SU-DHL-6 (cell line): ENCODE measurements at regions not wholly inside any gene's neighbourhood (a gene's known extent, or its start where the extent isn't known, plus 50 kb on each side); places are given as distances from the start of the nearest gene placed in this dataset.

ENCODE experiments used
- H2AFZ ChIP-seq: fragments of 200-600 bp; sonication (generic); 2 replicates; pipeline ENCODE4 v1.6.1; 2014; ENCODE audit warnings: low read depth, mild to moderate bottlenecking, moderate library complexity, mixed read lengths, antibody characterized with exemption, low read length; ENCODE audit not compliant: severe bottlenecking
- H3F3A ChIP-seq: fragments of 200-600 bp; shearing (Covaris generic); 2 replicates; pipeline ENCODE4 v1.6.0; 2016; ENCODE audit warnings: antibody characterized with exemption, mild to moderate bottlenecking; ENCODE audit not compliant: insufficient read depth
- H3K27ac ChIP-seq: fragments of 200-600 bp; sonication (generic); 2 replicates; pipeline ENCODE4 v1.5.1; 2016; ENCODE audit warnings: low read depth, mild to moderate bottlenecking, low read length, moderate library complexity, mixed read lengths
- H3K27me3 ChIP-seq: fragments of 200-600 bp; sonication (generic), shearing (Covaris generic); 2 replicates; pipeline ENCODE4 v1.6.0; 2014; ENCODE audit warnings: mild to moderate bottlenecking, low read length
- H3K36me3 ChIP-seq: fragments of 200-600 bp; sonication (generic); 2 replicates; pipeline ENCODE4 v1.6.1; 2014; ENCODE audit warnings: mild to moderate bottlenecking, low read length, mixed read lengths
- H3K4me2 ChIP-seq: fragments of 300-600, 200-600 bp; shearing (Covaris generic), sonication (generic); 2 replicates; pipeline ENCODE4 v1.6.0; 2014; ENCODE audit warnings: low read length, low read depth, mild to moderate bottlenecking; ENCODE audit not compliant: poor library complexity, severe bottlenecking
- H3K4me3 ChIP-seq: fragments of 200-600 bp; sonication (generic); 2 replicates; pipeline ENCODE4 v1.5.1; 2014; ENCODE audit warnings: antibody characterized with exemption, low read length, mild to moderate bottlenecking, mixed read lengths; ENCODE audit not compliant: insufficient read depth, poor library complexity, severe bottlenecking
- H3K79me2 ChIP-seq: fragments of 200-600 bp; sonication (generic); 2 replicates; pipeline ENCODE4 v1.6.1; 2014; ENCODE audit warnings: mild to moderate bottlenecking, low read length, moderate library complexity; ENCODE audit not compliant: insufficient read depth
- H3K9ac ChIP-seq: fragments of 200-600 bp; sonication (generic); 2 replicates; pipeline ENCODE4 v1.7.0; 2014; ENCODE audit warnings: mild to moderate bottlenecking, low read length
- H3K9me2 ChIP-seq: fragments of 200-600 bp; sonication (generic); replicated peaks from 2 replicates; pipeline ENCODE4 v1.6.1; 2014; ENCODE audit warnings: low read length; ENCODE audit not compliant: insufficient read depth
- H3K9me3 ChIP-seq: fragments of 200-600 bp; sonication (generic); 2 replicates; pipeline ENCODE4 v1.6.1; 2014; ENCODE audit warnings: low read length, mixed read lengths; ENCODE audit not compliant: insufficient read depth
- H4K20me1 ChIP-seq: fragments of 200-600 bp; sonication (generic); 2 replicates; pipeline ENCODE4 v1.6.1; 2014; ENCODE audit warnings: low read depth, mild to moderate bottlenecking, antibody characterized with exemption, low read length, moderate library complexity, mixed read lengths
- EZH2phosphoT487 ChIP-seq: fragments of 200-600 bp; sonication (generic), shearing (Covaris generic); conservative IDR thresholded peaks from 2 replicates; pipeline ENCODE4 v1.6.1; 2018; ENCODE audit warnings: mild to moderate bottlenecking, antibody characterized with exemption, low read length, moderate library complexity, mixed read lengths
- TF ChIP-seq, protein P1 (sequence below): fragments of 200-600 bp; sonication (generic); IDR thresholded peaks from one replicate; pipeline ENCODE4 v1.5.1; 2017; ENCODE audit warnings: antibody characterized with exemption, mild to moderate bottlenecking, low read length, moderate library complexity; ENCODE audit not compliant: insufficient read depth, poor library complexity, severe bottlenecking

DNA sequence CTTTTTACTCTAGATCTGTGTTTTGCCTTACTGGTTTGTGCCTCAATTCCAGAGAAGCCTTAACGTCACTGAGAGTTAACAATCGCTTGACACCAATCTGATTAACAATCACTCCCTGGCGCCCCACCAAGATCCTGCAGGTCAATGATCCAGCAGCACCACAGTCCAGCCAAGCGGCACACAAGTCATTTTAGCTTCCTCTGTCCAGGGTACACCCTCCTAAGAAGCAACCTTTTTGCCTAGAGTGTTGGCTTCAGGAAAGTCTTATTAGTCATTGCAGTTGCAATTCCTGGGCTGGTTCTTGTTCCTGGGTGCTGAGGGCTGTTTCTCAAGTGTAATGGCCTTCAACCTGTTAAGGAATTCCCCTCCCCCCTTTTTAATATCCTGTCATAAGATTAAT is 323.0 kb upstream of the USP25 start:
- no peaks in the 10 kb centered on the region for H3K9me3 ChIP-seq
- no peak overlapping the region for H3K27ac ChIP-seq
- no peaks in the 10 kb centered on the region for H4K20me1 ChIP-seq
- no peak overlapping the region for H3K4me2 ChIP-seq
- H3K27me3 ChIP-seq: no peaks in the 10 kb centered on the region
- H3K4me3 ChIP-seq: no peak overlapping the region
- H3K36me3 ChIP-seq: no peaks in the 10 kb centered on the region
- no peaks in the 10 kb centered on the region for H3K9me2 ChIP-seq
- no peak overlapping the region for H2AFZ ChIP-seq
- H3F3A ChIP-seq: no peaks in the 10 kb centered on the region
- no peak overlapping the region for H3K9ac ChIP-seq
- TF ChIP-seq, protein P1, sequence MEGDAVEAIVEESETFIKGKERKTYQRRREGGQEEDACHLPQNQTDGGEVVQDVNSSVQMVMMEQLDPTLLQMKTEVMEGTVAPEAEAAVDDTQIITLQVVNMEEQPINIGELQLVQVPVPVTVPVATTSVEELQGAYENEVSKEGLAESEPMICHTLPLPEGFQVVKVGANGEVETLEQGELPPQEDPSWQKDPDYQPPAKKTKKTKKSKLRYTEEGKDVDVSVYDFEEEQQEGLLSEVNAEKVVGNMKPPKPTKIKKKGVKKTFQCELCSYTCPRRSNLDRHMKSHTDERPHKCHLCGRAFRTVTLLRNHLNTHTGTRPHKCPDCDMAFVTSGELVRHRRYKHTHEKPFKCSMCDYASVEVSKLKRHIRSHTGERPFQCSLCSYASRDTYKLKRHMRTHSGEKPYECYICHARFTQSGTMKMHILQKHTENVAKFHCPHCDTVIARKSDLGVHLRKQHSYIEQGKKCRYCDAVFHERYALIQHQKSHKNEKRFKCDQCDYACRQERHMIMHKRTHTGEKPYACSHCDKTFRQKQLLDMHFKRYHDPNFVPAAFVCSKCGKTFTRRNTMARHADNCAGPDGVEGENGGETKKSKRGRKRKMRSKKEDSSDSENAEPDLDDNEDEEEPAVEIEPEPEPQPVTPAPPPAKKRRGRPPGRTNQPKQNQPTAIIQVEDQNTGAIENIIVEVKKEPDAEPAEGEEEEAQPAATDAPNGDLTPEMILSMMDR: no peak
- TF ChIP-seq EZH2phosphoT487: no peak
- H3K79me2 ChIP-seq: no peaks in the 10 kb centered on the region

DNA sequence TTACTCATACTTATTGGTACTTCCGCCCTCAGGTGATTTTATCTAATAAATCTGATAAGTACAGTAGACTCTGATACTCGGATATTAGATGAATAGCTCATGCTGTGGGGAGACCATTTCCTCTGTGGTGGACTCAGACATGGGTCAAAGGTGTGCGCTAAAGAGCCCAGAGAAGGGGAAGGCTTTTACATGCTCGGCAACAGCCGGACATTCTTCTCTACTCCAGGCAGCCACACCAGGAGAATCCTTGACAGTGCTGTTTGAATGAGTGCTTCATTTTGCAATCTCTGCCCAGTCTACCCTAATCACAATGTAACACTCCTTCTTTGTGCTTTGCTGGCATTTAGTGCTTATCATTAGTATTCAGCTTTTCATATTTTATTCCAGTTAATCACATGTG is 322.2 kb upstream of the USP25 start:
- no peak overlapping the region for H3K4me2 ChIP-seq
- no peaks in the 10 kb centered on the region for H4K20me1 ChIP-seq
- H2AFZ ChIP-seq: no peak overlapping the region
- no peaks in the 10 kb centered on the region for H3K9me3 ChIP-seq
- no peak for TF ChIP-seq EZH2phosphoT487
- TF ChIP-seq, protein P1: no peak
- H3K36me3 ChIP-seq: no peaks in the 10 kb centered on the region
- no peaks in the 10 kb centered on the region for H3K9me2 ChIP-seq
- no peaks in the 10 kb centered on the region for H3F3A ChIP-seq
- H3K27ac ChIP-seq: no peak overlapping the region
- H3K27me3 ChIP-seq: no peaks in the 10 kb centered on the region
- no peak overlapping the region for H3K4me3 ChIP-seq
- H3K9ac ChIP-seq: no peak overlapping the region
- H3K79me2 ChIP-seq: no peaks in the 10 kb centered on the region

DNA sequence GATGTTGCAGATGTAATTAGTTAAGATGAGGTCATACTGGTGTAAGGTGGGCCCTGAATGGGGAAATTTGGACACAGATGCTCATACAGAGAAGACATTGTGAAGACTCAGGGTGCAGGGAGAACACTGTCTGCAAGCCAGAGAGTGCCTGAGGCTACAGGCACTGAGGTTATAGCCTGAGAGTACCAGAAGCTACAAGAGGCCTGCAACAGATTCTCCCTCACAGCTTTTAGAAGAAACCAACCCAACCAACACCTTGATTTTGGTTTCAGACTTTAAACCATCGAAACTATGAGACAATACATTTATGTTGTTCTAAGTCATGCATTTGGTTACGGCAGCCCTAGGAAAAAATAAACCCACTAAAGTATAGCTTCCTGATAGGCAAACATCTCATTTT is 321.7 kb upstream of the USP25 start:
- no peaks in the 10 kb centered on the region for H3K79me2 ChIP-seq
- TF ChIP-seq EZH2phosphoT487: no peak
- TF ChIP-seq, protein P1: no peak

DNA sequence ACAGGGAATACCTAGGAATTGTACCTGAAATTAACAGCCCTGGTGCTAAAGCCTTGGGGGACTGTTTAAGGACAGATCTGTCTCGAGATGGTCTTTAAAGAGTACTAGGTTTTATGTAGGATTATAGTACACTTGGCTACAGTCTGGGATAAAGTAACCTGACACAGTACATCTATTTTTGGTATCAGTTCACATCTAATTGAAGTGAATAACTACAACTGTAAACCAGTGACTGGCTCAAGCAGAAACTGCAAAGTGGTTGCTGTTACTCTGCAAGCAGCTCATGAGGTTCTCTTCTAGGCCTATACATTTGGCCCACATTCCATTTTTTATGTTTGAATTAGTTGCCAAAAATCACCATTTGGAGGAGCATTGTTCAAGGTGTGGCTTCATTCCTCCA is 320.8 kb upstream of the USP25 start:
- Histone ChIP-seq H3F3A (no peaks in the 10 kb centered on the region), H3K36me3 (no peaks in the 10 kb centered on the region), H3K9me2 (no peaks in the 10 kb centered on the region), H3K79me2 (no peaks in the 10 kb centered on the region), H3K9ac (no peak overlapping the region), H3K27me3 (no peaks in the 10 kb centered on the region), H3K4me3 (no peak overlapping the region), H3K9me3 (no peaks in the 10 kb centered on the region), H3K4me2 (no peak overlapping the region), H4K20me1 (no peaks in the 10 kb centered on the region), H3K27ac (no peak overlapping the region), H2AFZ (no peak overlapping the region)
- TF ChIP-seq, protein P1: no peak
- no peak for TF ChIP-seq EZH2phosphoT487

More for the DNA sequence above, 321.7 kb upstream of the USP25 start:
- Histone ChIP-seq H4K20me1 (no peaks in the 10 kb centered on the region), H3F3A (no peaks in the 10 kb centered on the region), H3K27me3 (no peaks in the 10 kb centered on the region), H3K4me2 (no peak overlapping the region), H3K9ac (no peak overlapping the region), H3K9me2 (no peaks in the 10 kb centered on the region), H3K9me3 (no peaks in the 10 kb centered on the region), H2AFZ (no peak overlapping the region), H3K4me3 (no peak overlapping the region), H3K36me3 (no peaks in the 10 kb centered on the region), H3K27ac (no peak overlapping the region)
